Activated T-helper 2 cell treated with anti-CD3 and anti-CD28 coated beads, Interferon-gamma antibody, Interleukin-2, Interleukin-4, amounts not matched to agents 10 μg/mL and 5 μg/mL and 100 μg/mL, durations not matched to agents 14 hours and 24 hours and 36 hours (primary cell): ENCODE measurements at regions not wholly inside any gene's neighbourhood (a gene's known extent, or its start where the extent isn't known, plus 50 kb on each side); places are given as distances from the start of the nearest gene placed in this dataset.

Source experiments
- DNase-seq: peaks from one replicate; pipeline ENCODE4 v3.0.0; 2021; ENCODE audit warnings: low spot score
- H3K27ac Mint-ChIP-seq: one replicate; pipeline ENCODE4 v1.8.0; 2021; ENCODE audit warnings: mixed read lengths
- H3K27me3 Mint-ChIP-seq: one replicate; pipeline ENCODE4 v1.8.0; 2021; ENCODE audit warnings: low read depth, mixed read lengths
- H3K36me3 Mint-ChIP-seq: one replicate; pipeline ENCODE4 v1.8.0; 2021; ENCODE audit warnings: low read depth, mixed read lengths
- H3K4me1 Mint-ChIP-seq: one replicate; pipeline ENCODE4 v1.8.0; 2021; ENCODE audit warnings: low read depth, mixed read lengths
- H3K4me3 Mint-ChIP-seq: one replicate; pipeline ENCODE4 v1.8.0; 2021; ENCODE audit warnings: low read depth, mild to moderate bottlenecking, moderate library complexity, mixed read lengths
- H3K9me3 Mint-ChIP-seq: one replicate; pipeline ENCODE4 v1.8.0; 2021; ENCODE audit warnings: mixed read lengths
- intact Hi-C: fragments of 100-400 bp; cut with micrococcal nuclease; formaldehyde crosslinking; loops from one replicate; pipeline ENCODE4 v1.15.1; 2023

- intact Hi-C loops = no loop called here
- DNase-seq = no peak
- H3K4me3 Mint-ChIP-seq = no peak overlapping the region
Measured at GRCh38 chr9:80522465-80522864, 950.7 kb downstream of the TLE4 start.

GRCh38 chr9:80521151-80521550 lies 949.4 kb downstream of the TLE4 start:
- Mint-ChIP-seq H3K4me3 (no peak overlapping the region), H3K4me1 (no peaks in the 10 kb centered on the region), H3K9me3 (peaks cover 46% of the 10 kb centered on the region), H3K27me3 (no peaks in the 10 kb centered on the region), H3K27ac (no peak overlapping the region), H3K36me3 (no peaks in the 10 kb centered on the region)
- intact Hi-C loops = no loop called here
- no peak for DNase-seq

More at GRCh38 chr9:80522465-80522864, 950.7 kb downstream of the TLE4 start:
- H3K27me3 Mint-ChIP-seq = no peaks in the 10 kb centered on the region
- peaks cover 45% of the 10 kb centered on the region for H3K9me3 Mint-ChIP-seq
- H3K27ac Mint-ChIP-seq = no peak overlapping the region
- no peaks in the 10 kb centered on the region for H3K4me1 Mint-ChIP-seq
- H3K36me3 Mint-ChIP-seq = no peaks in the 10 kb centered on the region

GRCh38 chr9:80520231-80520630 lies 948.5 kb downstream of the TLE4 start:
- Mint-ChIP-seq H3K36me3 (no peaks in the 10 kb centered on the region), H3K4me3 (no peak overlapping the region), H3K4me1 (no peaks in the 10 kb centered on the region), H3K9me3 (peaks cover 37% of the 10 kb centered on the region), H3K27ac (no peak overlapping the region), H3K27me3 (no peaks in the 10 kb centered on the region)
- DNase-seq = no peak
- intact Hi-C loops = no loop called here

- Mint-ChIP-seq H3K4me1 (no peaks in the 10 kb centered on the region), H3K9me3 (peaks cover 32% of the 10 kb centered on the region), H3K36me3 (no peaks in the 10 kb centered on the region), H3K27me3 (no peaks in the 10 kb centered on the region), H3K27ac (no peak overlapping the region), H3K4me3 (no peak overlapping the region)
- no peak for DNase-seq
- intact Hi-C loops = no loop called here
Measured at GRCh38 chr9:80518441-80518840, 946.7 kb downstream of the TLE4 start.

- Mint-ChIP-seq H3K4me1 (no peaks in the 10 kb centered on the region), H3K27me3 (no peaks in the 10 kb centered on the region), H3K9me3 (peaks cover 23% of the 10 kb centered on the region), H3K27ac (no peak overlapping the region), H3K36me3 (no peaks in the 10 kb centered on the region), H3K4me3 (no peak overlapping the region)
- intact Hi-C loops = no loop called here
- DNase-seq = no peak
Measured at GRCh38 chr9:80516679-80517078, 944.9 kb downstream of the TLE4 start.

- Mint-ChIP-seq H3K4me3 (no peak overlapping the region), H3K36me3 (no peaks in the 10 kb centered on the region), H3K4me1 (no peaks in the 10 kb centered on the region), H3K27me3 (no peaks in the 10 kb centered on the region), H3K9me3 (no peaks in the 10 kb centered on the region), H3K27ac (no peak overlapping the region)
- intact Hi-C loops = no loop called here
- DNase-seq = no peak
Measured at GRCh38 chr9:80509358-80509757, 937.6 kb downstream of the TLE4 start.

GRCh38 chr9:80507611-80508010 lies 935.8 kb downstream of the TLE4 start:
- no peaks in the 10 kb centered on the region for H3K27me3 Mint-ChIP-seq
- H3K27ac Mint-ChIP-seq = no peak overlapping the region
- no peaks in the 10 kb centered on the region for H3K9me3 Mint-ChIP-seq
- H3K4me1 Mint-ChIP-seq = no peaks in the 10 kb centered on the region
- intact Hi-C loops = no loop called here
- H3K36me3 Mint-ChIP-seq = no peaks in the 10 kb centered on the region
- no peak for DNase-seq
- no peak overlapping the region for H3K4me3 Mint-ChIP-seq

GRCh38 chr9:80504601-80505230 lies 933.0 kb downstream of the TLE4 start:
- DNase-seq = no peak
- no peaks in the 10 kb centered on the region for H3K9me3 Mint-ChIP-seq
- no peak overlapping the region for H3K27ac Mint-ChIP-seq
- H3K27me3 Mint-ChIP-seq = no peaks in the 10 kb centered on the region
- intact Hi-C loops = no loop called here
- H3K4me3 Mint-ChIP-seq = no peak overlapping the region
- H3K36me3 Mint-ChIP-seq = no peaks in the 10 kb centered on the region
- no peaks in the 10 kb centered on the region for H3K4me1 Mint-ChIP-seq

- Mint-ChIP-seq H3K9me3 (peaks cover 4% of the 10 kb centered on the region), H3K27me3 (no peaks in the 10 kb centered on the region), H3K36me3 (no peaks in the 10 kb centered on the region), H3K27ac (no peak overlapping the region), H3K4me1 (no peaks in the 10 kb centered on the region), H3K4me3 (no peak overlapping the region)
- no peak for DNase-seq
- intact Hi-C loops = no loop called here
Measured at GRCh38 chr9:80503671-80504281, 932.0 kb downstream of the TLE4 start.

GRCh38 chr9:80502306-80502705 lies 930.5 kb downstream of the TLE4 start:
- no peak for DNase-seq
- intact Hi-C loops = no loop called here
- H3K9me3 Mint-ChIP-seq = peaks cover 4% of the 10 kb centered on the region
- no peaks in the 10 kb centered on the region for H3K27me3 Mint-ChIP-seq
- H3K4me1 Mint-ChIP-seq = no peaks in the 10 kb centered on the region
- no peak overlapping the region for H3K27ac Mint-ChIP-seq
- H3K36me3 Mint-ChIP-seq = no peaks in the 10 kb centered on the region
- no peak overlapping the region for H3K4me3 Mint-ChIP-seq

- no peaks in the 10 kb centered on the region for H3K36me3 Mint-ChIP-seq
- H3K4me1 Mint-ChIP-seq = no peaks in the 10 kb centered on the region
- no peak for DNase-seq
- intact Hi-C loops = no loop called here
- peaks cover 4% of the 10 kb centered on the region for H3K9me3 Mint-ChIP-seq
- H3K27ac Mint-ChIP-seq = no peak overlapping the region
- no peaks in the 10 kb centered on the region for H3K27me3 Mint-ChIP-seq
- H3K4me3 Mint-ChIP-seq = no peak overlapping the region
Measured at GRCh38 chr9:80501635-80502034, 929.9 kb downstream of the TLE4 start.

GRCh38 chr9:80500300-80500699 lies 928.5 kb downstream of the TLE4 start:
- no peaks in the 10 kb centered on the region for H3K36me3 Mint-ChIP-seq
- no peaks in the 10 kb centered on the region for H3K27me3 Mint-ChIP-seq
- H3K4me3 Mint-ChIP-seq = no peak overlapping the region
- H3K4me1 Mint-ChIP-seq = no peaks in the 10 kb centered on the region
- H3K9me3 Mint-ChIP-seq = peaks cover 10% of the 10 kb centered on the region
- intact Hi-C loops = no loop called here
- H3K27ac Mint-ChIP-seq = no peak overlapping the region
- DNase-seq = no peak

GRCh38 chr9:80498001-80498555 lies 926.3 kb downstream of the TLE4 start:
- no peak overlapping the region for H3K27ac Mint-ChIP-seq
- peaks cover 10% of the 10 kb centered on the region for H3K9me3 Mint-ChIP-seq
- H3K4me3 Mint-ChIP-seq = no peak overlapping the region
- DNase-seq = no peak
- H3K27me3 Mint-ChIP-seq = no peaks in the 10 kb centered on the region
- H3K36me3 Mint-ChIP-seq = no peaks in the 10 kb centered on the region
- intact Hi-C loops = no loop called here
- H3K4me1 Mint-ChIP-seq = no peaks in the 10 kb centered on the region
